Activated T-cell treated with anti-CD3 and anti-CD28 coated beads, Interleukin-2, amount 50 U/mL, for 4 hours (primary cell): ENCODE measurements at regions not wholly inside any gene's neighbourhood (a gene's known extent, or its start where the extent isn't known, plus 50 kb on each side); places are given as distances from the start of the nearest gene placed in this dataset.
A peak's percentile ranks its signal among the peaks of the same experiment; 100 is the strongest.
"Not testable (repeated sequence)": the region's sequence is repeated elsewhere in the genome, so short reads cannot be mapped to it uniquely, and the experiment has no call there.

Experiments used
- ATAC-seq, 2 donors: fragments of 200-7000 bp; cut with Tn5 transposase; one replicate each; pipeline ENCODE4 v1.10.0; 2021
- DNase-seq: peaks from one replicate; pipeline ENCODE4 v3.0.0-alpha.2; 2020
- H3K27me3 Mint-ChIP-seq: one replicate; pipeline ENCODE4 v1.8.0; 2021; ENCODE audit warnings: low read depth, mixed read lengths
- H3K36me3 Mint-ChIP-seq: one replicate; pipeline ENCODE4 v1.8.0; 2022; ENCODE audit warnings: mixed read lengths; ENCODE audit not compliant: insufficient read depth
- H3K4me1 Mint-ChIP-seq: one replicate; pipeline ENCODE4 v1.8.0; 2021; ENCODE audit warnings: low read depth, mixed read lengths
- H3K4me3 Mint-ChIP-seq: one replicate; pipeline ENCODE4 v1.8.0; 2021; ENCODE audit warnings: mild to moderate bottlenecking, moderate library complexity, mixed read lengths
- H3K9me3 Mint-ChIP-seq: one replicate; pipeline ENCODE4 v1.8.0; 2021; ENCODE audit warnings: mixed read lengths

DNA sequence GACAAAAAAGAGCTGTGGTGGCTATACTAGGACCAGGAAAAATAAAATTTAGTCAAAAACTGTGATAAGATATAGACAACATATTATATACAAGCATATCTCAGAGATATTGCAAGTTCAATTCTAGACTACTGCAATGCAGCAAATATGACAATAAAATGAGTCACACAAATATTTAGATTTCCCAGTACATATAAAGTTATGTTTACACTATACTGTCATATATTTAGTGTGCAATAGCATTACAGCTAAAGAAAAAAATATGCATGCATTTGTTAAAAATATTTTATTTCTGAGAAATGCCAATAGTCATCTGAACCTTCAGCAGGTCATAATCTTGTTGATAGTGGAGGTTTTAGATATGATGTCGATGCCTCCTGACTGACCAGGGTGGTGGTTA is 72.1 kb downstream of the AKR1C4 start:
- ATAC-seq (no peak), DNase-seq (no peak)
- Mint-ChIP-seq H3K27me3 (peaks cover 10% of the 10 kb centered on the region), H3K9me3 (peaks cover 7% of the 10 kb centered on the region), H3K36me3 (peaks cover 2% of the 10 kb centered on the region), H3K4me3 (no peak overlapping the region), H3K4me1 (peaks cover 3% of the 10 kb centered on the region)

DNA sequence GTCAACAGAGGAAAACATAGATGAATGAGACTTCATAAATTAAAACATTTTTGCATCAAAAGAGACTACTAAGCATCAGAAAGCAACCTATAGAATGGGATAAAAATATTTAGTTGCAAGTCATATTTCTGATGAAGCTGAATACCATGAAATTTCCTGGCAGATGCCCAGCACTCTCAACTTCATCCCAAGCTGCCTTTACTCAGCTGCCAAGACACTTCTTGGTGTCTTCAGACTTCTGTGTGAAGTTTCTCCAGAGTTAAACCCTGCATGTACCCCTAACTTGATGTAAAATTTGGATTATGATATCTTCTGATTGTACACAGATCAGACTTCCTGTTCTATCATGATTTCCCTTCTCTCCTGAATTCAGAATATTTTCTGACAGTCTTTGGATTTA is 73.2 kb downstream of the AKR1C4 start:
- Mint-ChIP-seq H3K27me3 (peaks cover 12% of the 10 kb centered on the region), H3K4me1 (peaks cover 3% of the 10 kb centered on the region), H3K4me3 (no peak overlapping the region), H3K9me3 (peaks cover 7% of the 10 kb centered on the region), H3K36me3 (no peaks in the 10 kb centered on the region)
- DNase-seq (no peak), ATAC-seq (no peak)

DNA sequence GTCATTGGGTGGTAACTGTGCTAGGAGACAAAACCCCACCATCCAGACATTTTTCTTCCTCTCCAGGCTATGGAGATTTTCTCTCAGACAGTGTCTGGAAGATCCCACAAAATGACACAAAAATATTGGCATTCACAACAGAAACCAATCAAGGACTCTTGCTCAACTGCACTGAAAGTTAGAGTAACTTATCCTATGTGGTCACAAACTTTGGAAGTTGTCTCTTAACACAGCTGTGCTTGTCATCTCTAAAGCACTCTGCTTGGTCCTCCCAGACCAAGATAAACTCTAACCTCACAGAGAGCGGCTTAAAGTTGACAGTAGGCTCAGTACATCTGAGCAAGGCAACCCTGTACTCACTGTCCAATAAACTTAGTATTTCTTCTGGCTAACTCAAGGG is 74.9 kb downstream of the AKR1C4 start:
- no peak for ATAC-seq

DNA sequence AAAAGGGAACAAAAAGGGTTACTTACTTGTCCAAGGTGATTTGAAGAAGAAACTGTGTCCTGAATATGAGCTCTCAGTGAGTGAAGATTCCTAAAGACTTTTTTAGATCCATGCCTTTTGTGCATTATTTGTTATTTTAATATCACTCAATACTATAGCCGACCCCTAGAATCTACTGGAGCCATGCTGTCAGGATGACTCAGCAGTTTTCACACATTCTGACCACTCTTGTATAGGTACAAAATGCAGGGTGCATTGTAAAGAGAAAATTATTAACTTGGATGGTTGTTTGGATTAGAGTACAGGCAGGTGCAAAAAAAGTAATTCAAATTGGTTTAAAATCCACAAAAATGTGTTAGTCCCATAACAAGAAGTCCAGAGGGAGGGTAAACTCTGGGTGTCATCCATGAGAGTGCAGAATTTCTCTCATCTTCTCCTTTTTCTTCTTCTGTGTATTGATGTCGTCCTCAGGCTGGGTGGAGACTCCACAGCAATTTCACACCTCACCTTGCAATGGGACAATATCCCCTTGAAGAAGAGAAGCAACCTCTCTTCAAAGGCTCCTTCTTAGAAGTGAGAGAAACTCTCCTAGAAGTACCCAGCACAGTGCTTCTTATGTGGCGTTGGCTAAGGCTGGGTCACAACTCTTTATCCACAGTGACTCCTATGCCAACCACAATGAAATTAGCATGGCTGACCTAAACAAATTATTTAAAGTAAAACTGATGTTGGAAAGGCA is 75.6 kb downstream of the AKR1C4 start:
- peaks cover 3% of the 10 kb centered on the region for H3K4me1 Mint-ChIP-seq
- H3K4me3 Mint-ChIP-seq, result no peak overlapping the region
- H3K36me3 Mint-ChIP-seq, result no peaks in the 10 kb centered on the region
- DNase-seq (no peak), ATAC-seq (no peak)
- H3K9me3 Mint-ChIP-seq, result no peaks in the 10 kb centered on the region
- peaks cover 13% of the 10 kb centered on the region for H3K27me3 Mint-ChIP-seq

More for the DNA sequence above, 74.9 kb downstream of the AKR1C4 start:
- Mint-ChIP-seq H3K36me3 (no peaks in the 10 kb centered on the region), H3K27me3 (peaks cover 9% of the 10 kb centered on the region), H3K4me3 (no peak overlapping the region), H3K9me3 (peaks cover 4% of the 10 kb centered on the region), H3K4me1 (peaks cover 3% of the 10 kb centered on the region)
- no peak for DNase-seq

DNA sequence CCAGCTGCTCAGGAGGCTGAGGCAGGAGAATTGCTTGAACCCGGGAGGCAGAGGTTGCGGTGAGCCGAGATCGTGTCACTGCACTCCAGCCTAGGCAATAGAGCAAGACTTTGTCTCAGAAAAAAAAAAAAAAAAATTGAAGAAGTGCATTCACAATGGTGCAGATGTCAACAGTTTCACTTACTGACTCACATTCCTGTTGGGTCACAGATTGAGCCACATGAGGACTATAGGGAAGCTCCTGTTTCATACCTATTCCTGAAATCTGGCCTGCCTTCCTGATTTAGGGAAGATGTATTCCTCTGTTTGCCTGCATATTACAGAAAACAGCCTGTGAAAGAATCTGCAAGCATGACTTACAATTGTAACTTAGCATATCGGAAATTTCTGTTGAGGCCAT is 78.2 kb downstream of the AKR1C4 start:
- Mint-ChIP-seq H3K36me3 (no peaks in the 10 kb centered on the region), H3K4me1 (peaks cover 3% of the 10 kb centered on the region), H3K9me3 (no peaks in the 10 kb centered on the region), H3K27me3 (peaks cover 20% of the 10 kb centered on the region), H3K4me3 (no peak overlapping the region)
- ATAC-seq, result no peak
- no peak for DNase-seq

DNA sequence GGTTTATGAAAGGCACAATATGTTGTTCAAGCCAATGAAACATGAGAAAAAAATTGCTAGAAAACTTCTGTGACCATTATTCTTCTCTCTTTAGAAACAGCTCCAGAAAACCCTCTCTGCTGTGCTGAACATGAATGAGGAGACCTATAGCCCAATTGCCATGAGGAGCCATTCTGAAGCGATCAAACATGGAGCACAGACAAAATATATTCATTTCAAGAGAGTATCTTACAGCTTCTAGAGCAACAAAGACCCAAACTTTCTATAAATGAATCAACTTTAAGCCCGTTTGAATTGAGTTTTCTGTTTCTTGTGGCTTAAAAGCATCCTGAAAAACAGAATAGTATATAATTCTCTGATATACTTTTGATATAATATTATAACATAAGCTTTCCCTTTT is 83.4 kb upstream of the UCN3 start:
- ATAC-seq (no peak), DNase-seq (no peak)
- Mint-ChIP-seq H3K4me1 (peaks cover 13% of the 10 kb centered on the region), H3K4me3 (no peak overlapping the region), H3K27me3 (peaks cover 28% of the 10 kb centered on the region), H3K36me3 (no peaks in the 10 kb centered on the region), H3K9me3 (no peaks in the 10 kb centered on the region)

DNA sequence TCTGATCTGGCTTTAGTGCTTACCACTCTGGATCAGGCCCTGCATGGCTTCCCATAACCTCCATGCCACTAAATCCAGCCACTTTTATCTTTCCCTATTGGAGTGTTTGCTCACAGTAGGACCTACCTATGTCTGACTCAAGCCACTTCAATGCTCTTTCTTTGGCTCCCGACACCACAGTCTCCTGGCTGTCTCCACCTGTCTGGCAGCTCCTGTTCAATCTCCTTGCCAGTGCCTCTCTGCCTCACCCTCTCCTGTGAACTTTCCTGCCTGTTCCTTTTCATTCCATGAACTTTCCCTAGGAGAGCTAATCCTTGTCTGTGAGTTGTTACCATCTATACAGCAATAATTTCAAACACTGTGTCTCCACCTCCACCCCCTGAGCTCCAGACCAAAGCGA is 82.6 kb upstream of the UCN3 start:
- Mint-ChIP-seq H3K27me3 (peaks cover 26% of the 10 kb centered on the region), H3K4me1 (peaks cover 13% of the 10 kb centered on the region), H3K9me3 (no peaks in the 10 kb centered on the region), H3K4me3 (no peak overlapping the region), H3K36me3 (no peaks in the 10 kb centered on the region)
- DNase-seq, result no peak
- no peak for ATAC-seq

DNA sequence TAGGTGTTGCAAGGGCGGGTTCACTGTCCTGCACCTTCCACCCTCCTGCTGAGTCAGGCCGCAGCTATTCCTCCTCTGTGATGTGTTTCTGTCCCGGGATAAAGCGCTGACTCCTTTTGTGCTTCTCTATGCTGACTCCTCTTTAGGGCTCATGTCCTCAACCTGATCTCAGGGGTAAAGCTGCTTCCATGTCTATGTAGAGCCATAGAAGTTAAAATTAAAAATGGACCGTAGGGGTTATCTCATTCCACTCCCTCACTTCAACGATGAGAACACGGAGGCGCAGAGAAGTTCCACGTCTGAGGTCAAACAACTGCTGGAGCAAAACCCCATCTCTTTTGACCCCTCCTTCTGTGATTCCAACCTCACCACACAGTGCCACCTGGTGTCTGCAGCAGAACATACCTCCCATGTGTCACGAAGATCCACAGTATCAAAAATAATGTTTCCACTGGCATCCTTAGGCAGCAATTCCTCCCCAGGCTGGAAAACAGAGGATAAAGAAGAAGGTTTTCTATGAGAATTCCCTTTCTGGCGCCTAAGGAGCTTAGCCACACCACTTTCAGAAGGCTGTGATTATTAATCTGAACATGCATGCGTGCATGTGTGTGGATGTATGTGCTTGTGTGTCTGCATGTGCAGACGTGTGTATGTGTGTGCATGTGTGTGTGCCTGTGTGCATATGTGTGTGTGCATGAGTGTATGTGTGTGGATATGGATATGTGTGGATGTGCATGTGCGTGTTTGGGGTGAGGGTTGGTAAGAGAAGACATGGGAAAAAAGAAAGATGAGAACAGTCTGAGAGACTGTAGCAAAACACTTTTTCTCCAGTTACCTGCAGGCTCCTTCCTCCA is 81.2 kb upstream of the UCN3 start:
- DNase-seq (peak; percentile 43), ATAC-seq (peak; percentile 77 to 88)
- Mint-ChIP-seq H3K9me3 (no peaks in the 10 kb centered on the region), H3K4me3 (no peak overlapping the region), H3K27me3 (peaks cover 22% of the 10 kb centered on the region), H3K4me1 (peaks cover 13% of the 10 kb centered on the region), H3K36me3 (no peaks in the 10 kb centered on the region)

DNA sequence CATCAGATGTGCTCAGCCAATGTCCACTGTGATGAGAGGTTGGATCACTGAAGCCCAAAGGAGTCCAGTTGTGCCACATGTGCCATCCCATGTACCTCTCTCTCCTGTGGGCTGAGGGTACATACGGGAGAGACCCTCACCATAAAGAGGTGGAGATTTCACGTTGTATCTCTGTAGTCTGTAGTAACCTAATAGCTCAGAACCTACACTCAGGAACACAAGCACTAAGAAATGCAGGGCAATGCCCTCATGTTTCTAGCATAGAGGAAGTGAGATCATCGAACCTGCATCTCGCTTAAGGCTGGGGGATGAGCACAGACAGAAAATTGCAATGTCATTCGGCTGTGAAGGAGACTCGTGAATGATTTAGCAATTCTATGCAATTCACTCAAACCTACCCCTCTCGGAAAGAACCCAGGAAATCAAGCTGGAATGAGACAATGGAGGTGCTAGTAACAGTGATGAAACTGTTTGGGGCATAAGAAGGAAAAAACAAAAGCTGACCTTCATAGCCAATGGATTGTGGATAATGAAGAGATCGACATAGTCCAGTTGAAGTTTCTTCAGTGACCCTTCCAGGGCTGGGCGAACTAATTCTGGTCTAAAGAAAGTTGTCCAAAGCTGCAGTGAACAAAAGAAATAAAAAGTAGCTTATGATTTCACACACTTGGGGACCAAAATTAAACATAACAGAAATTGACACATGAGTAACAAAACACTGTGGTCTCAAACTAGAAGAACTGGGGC is 80.3 kb upstream of the UCN3 start:
- Mint-ChIP-seq H3K27me3 (peaks cover 19% of the 10 kb centered on the region), H3K4me1 (peaks cover 13% of the 10 kb centered on the region), H3K36me3 (no peaks in the 10 kb centered on the region), H3K9me3 (no peaks in the 10 kb centered on the region), H3K4me3 (no peak overlapping the region)
- ATAC-seq (peak; percentile 70 to 76), DNase-seq (no peak)

DNA sequence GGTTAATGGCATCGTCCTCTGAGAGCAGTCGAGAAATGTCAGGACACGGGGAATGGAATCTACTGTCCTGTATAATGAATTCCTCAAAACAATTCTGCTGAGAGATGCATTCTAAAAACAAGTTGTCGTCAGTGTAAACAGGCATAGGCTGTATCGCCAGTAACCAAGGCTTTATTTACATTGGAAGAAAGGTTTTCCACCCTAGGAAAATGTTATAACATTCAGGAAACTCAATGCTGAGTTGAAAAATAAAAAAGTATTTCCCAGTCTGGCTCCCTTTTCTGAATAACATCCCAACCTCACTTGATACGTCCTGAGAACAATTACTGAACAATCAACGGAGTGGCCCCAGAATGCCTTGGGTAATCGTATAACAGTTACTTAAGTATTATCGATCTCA is 79.6 kb upstream of the UCN3 start:
- H3K36me3 Mint-ChIP-seq, result no peaks in the 10 kb centered on the region
- ATAC-seq, result no peak

DNA sequence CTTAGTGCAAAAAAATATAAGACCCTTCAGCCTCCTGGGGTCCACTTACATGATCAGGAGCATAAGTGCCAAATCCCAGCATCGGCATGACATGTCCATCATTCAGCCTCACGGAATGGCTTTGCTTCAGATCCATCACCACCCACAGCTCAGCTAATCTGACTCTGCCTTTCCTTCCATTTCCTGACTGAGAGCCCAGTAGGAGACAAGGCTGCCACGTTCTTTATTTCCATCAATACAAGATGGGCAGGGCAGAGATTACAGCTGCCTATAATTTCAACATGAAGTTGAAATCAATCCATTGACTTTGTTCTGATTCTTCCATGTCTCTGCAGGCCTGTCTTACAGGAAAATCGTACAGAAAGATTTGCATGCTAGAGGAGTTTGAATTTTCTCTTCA is 76.4 kb upstream of the UCN3 start:
- H3K27me3 Mint-ChIP-seq, result peaks cover 15% of the 10 kb centered on the region

More for the DNA sequence above, 79.6 kb upstream of the UCN3 start:
- peaks cover 19% of the 10 kb centered on the region for H3K27me3 Mint-ChIP-seq
- peaks cover 13% of the 10 kb centered on the region for H3K4me1 Mint-ChIP-seq
- no peak for DNase-seq
- no peaks in the 10 kb centered on the region for H3K9me3 Mint-ChIP-seq
- H3K4me3 Mint-ChIP-seq, result no peak overlapping the region

DNA sequence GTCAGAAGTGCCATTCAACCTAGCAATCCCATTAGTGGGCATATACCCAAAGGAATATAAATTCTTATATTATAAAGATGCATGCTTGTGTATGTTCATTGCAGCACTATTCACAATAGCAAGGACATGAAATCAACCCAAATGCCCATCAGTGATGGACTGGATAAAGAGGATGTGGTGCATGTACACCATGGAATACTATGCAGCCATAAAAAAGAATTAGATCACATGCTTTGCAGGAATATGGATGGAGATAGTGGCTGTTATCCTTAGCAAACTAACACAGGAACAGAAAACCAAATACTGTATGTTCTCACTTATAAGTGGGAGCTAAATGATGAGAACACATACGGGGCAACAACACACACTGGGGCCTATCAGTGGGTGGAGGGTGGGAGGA is 75.5 kb upstream of the UCN3 start:
- H3K4me1 Mint-ChIP-seq, result peaks cover 31% of the 10 kb centered on the region

More for the DNA sequence above, 76.4 kb upstream of the UCN3 start:
- no peaks in the 10 kb centered on the region for H3K9me3 Mint-ChIP-seq
- ATAC-seq (no peak), DNase-seq (no peak)
- no peak overlapping the region for H3K4me3 Mint-ChIP-seq
- no peaks in the 10 kb centered on the region for H3K36me3 Mint-ChIP-seq
- H3K4me1 Mint-ChIP-seq, result peaks cover 33% of the 10 kb centered on the region

DNA sequence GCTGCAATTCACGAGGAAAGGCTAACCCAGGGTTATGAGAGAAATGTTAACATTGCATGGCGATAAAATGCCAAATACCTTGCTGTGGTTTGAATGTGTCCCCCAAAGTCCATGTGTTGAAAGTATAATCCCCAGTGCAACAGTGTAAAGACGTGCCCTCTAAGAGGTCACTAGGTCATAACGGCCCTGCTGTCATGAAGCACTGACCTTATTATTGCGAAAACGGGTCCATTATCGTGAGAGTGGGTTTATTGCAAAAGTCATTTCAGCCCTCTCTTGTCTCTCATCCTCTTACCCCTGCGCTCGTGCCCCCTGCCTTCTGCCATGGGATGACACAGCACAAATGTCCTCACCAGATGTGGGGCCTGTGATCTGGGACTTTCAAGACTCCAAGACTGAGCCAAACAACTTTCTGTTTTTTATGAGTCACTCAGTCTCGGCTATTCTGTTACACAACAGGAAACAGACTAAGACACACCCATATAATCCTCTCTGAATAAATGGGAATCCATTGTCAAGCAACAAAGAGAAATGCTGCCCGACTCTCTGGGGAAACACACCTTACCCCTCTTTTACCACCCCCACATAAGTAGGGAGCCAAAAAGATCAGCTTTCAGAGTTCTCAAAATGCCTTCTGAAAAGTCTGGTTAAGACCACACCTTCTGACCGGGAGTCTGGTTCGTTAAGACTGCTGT is 73.1 kb upstream of the UCN3 start:
- ATAC-seq, result peak; percentile 76 to 78
- Mint-ChIP-seq H3K4me3 (peak overlapping the region; percentile 48), H3K4me1 (peaks cover 32% of the 10 kb centered on the region), H3K27me3 (peaks cover 2% of the 10 kb centered on the region), H3K36me3 (no peaks in the 10 kb centered on the region), H3K9me3 (no peaks in the 10 kb centered on the region)
- DNase-seq, result peak; percentile 48

More for the DNA sequence above, 75.5 kb upstream of the UCN3 start:
- not testable (repeated sequence) for H3K4me3 Mint-ChIP-seq, DNase-seq, H3K9me3 Mint-ChIP-seq, ATAC-seq, H3K36me3 Mint-ChIP-seq
- H3K27me3 Mint-ChIP-seq, result peaks cover 11% of the 10 kb centered on the region

DNA sequence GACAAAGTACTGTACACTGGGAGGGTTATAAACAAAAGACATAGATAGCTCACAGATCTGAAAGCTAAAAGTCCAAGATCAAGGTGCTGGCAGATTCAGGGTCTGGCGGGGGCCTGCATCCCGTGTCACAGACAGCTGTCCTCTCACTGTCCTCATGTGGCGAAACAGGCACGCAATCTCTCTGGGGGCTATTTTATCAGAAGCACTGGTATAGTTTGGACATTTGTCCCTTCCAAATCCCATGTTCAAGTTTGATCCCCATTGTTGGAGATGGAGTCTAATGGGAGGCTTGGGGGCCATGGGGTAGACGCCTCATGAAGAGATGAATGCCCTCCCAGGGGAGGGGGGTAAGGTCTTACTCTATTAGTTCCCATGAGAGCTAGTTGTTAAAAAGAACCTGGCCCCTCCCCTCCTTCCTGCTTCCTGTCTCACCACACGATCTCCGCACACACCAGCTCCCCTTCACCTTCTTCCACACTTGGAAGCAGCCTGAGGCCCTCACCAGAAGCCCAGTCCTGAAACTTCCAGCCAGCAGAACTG is 72.5 kb upstream of the UCN3 start:
- Mint-ChIP-seq H3K4me3 (peak overlapping the region; percentile 48), H3K36me3 (no peaks in the 10 kb centered on the region), H3K4me1 (peaks cover 37% of the 10 kb centered on the region), H3K27me3 (no peaks in the 10 kb centered on the region), H3K9me3 (no peaks in the 10 kb centered on the region)
- ATAC-seq (no peak), DNase-seq (peak; percentile 16)
